A673 (cell line): ENCODE measurements at regions not wholly inside any gene's neighbourhood (a gene's known extent, or its start where the extent isn't known, plus 50 kb on each side); places are given as distances from the start of the nearest gene placed in this dataset.

Experiments
- EZH2 ChIP-seq: fragments of 200-600 bp; sonication (generic); IDR thresholded peaks from 2 replicates; pipeline ENCODE4 v1.6.1; 2017; ENCODE audit warnings: borderline replicate concordance, low read depth, mild to moderate bottlenecking, mixed read lengths, antibody characterized with exemption, low read length; ENCODE audit not compliant: poor library complexity, severe bottlenecking
- TF ChIP-seq, protein P1 (sequence below): fragments of 300-800, 200-600 bp; sonication (generic); conservative IDR thresholded peaks from 2 replicates; pipeline ENCODE4 v1.5.1; 2017; ENCODE audit warnings: low read depth, mild to moderate bottlenecking, antibody characterized with exemption, low read length, moderate library complexity, mixed read lengths

- TF ChIP-seq, protein P1, sequence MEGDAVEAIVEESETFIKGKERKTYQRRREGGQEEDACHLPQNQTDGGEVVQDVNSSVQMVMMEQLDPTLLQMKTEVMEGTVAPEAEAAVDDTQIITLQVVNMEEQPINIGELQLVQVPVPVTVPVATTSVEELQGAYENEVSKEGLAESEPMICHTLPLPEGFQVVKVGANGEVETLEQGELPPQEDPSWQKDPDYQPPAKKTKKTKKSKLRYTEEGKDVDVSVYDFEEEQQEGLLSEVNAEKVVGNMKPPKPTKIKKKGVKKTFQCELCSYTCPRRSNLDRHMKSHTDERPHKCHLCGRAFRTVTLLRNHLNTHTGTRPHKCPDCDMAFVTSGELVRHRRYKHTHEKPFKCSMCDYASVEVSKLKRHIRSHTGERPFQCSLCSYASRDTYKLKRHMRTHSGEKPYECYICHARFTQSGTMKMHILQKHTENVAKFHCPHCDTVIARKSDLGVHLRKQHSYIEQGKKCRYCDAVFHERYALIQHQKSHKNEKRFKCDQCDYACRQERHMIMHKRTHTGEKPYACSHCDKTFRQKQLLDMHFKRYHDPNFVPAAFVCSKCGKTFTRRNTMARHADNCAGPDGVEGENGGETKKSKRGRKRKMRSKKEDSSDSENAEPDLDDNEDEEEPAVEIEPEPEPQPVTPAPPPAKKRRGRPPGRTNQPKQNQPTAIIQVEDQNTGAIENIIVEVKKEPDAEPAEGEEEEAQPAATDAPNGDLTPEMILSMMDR = no peak
- no peak for TF ChIP-seq EZH2
Observed at GRCh38 chr1:195096051-195096521, 1512.2 kb downstream of the KCNT2 start.
